Erythroblast (primary cell): ENCODE measurements at regions not wholly inside any gene's neighbourhood (a gene's known extent, or its start where the extent isn't known, plus 50 kb on each side); places are given as distances from the start of the nearest gene placed in this dataset.

Source experiments
- GATA1 ChIP-seq: IDR thresholded peaks from 2 replicates; pipeline ENCODE4 v1.6.1; 2011; ENCODE audit warnings: low read depth, mild to moderate bottlenecking, control low read depth, low read length, moderate library complexity
- POLR2A ChIP-seq: IDR thresholded peaks from 2 replicates; pipeline ENCODE4 v1.6.1; 2011; ENCODE audit warnings: mild to moderate bottlenecking, low read length

GRCh38 chr12:43255522-43256111 is 296.4 kb downstream of the ADAMTS20 start:
- no peak for TF ChIP-seq POLR2A
- TF ChIP-seq GATA1, result no peak
